Non-pigmented ciliary epithelial cell (primary cell): ENCODE measurements at regions not wholly inside any gene's neighbourhood (a gene's known extent, or its start where the extent isn't known, plus 50 kb on each side); places are given as distances from the start of the nearest gene placed in this dataset.

ENCODE experiments used
- DNase-seq: peaks from one replicate; pipeline ENCODE4 v3.0.0-alpha.2; 2010; ENCODE audit warnings: low read depth

- no peak for DNase-seq
Observed at GRCh38 chr11:122173074-122173450, 57.0 kb upstream of the BLID start.

DNA sequence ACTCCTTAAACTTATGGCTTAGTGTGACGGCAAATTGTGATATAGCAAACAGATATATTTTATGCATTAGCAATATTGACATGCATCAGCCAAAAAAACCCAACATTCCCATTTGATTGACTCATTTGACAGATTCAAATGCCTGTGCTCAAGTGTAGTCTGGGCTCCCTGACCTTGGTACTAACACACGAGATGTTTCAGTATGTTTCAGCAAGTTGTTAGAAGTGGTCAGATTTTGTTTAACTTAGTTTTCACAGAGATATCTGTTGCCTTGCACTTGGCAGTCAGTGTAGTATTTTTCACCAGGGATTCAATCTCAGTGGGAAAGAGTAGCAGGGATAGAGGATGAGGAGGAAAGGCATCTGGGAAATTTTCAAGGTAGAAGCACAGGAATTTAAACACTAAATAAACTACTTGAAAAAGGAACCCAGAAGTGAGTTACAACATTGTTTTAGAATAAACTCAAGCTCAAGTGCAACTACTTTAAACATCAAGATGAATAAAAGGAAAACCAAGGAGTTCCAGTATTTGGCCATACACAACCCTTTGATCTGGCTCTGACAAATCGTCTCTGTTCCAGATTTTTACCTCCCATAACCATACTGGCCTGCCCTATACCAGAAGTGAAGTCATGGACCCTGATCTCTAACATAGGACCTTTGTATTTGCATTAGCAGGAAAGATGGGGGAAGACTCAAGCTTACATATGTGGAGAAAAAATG lies 56.5 kb upstream of the BLID start:
- no peak for DNase-seq

DNA sequence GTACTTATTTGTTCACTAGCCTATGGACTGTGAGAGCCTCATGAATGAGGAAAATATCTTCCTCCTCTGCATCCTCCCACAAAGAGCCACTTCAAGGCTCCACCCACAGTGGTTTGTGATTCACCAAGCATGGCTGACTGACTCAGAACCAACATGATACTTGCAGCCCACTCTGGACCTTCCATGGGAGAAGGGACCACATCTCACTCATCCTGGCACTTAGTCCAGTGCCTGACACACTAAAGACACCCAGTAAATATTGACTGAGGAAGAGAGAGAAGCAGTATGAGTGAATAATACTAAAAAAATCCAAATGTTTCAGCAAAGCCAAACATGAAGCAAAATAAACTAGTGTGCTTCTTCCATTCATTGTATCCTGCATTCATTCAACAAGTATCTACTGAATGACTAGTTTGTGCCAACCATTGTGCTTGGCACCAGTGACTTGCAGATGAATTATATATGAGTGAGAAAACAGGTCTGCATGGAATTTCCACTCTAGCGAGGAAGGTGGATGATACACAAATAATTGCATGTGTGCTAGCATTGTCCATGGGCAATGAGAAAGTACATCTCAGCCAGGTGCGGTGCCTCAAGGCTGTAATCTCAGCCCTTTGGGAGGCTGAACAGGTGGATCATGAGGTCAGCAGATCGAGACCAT lies 54.9 kb upstream of the BLID start:
- DNase-seq = no peak

GRCh38 chr11:122168218-122168617 lies 52.2 kb upstream of the BLID start:
- DNase-seq = no peak

GRCh38 chr11:122167100-122167499 lies 51.1 kb upstream of the BLID start:
- DNase-seq = peak; percentile 37

- no peak for DNase-seq
Observed at GRCh38 chr11:122165607-122166371, 49.8 kb upstream of the BLID start.
